ENCODE measurements at regions not wholly inside any gene's neighbourhood (a gene's known extent, or its start where the extent isn't known, plus 50 kb on each side); places are given as distances from the start of the nearest gene placed in this dataset.

GRCh38 chr6:87902383-87902782 lies 145.3 kb upstream of the SPACA1 start:
- no peak for TF ChIP-seq CTCF (IDR thresholded peaks at IDR 0.05; ENCODE audit: low read depth, low read length)
- no peak overlapping the region for H3K4me3 ChIP-seq (ENCODE audit: low read depth, low read length)

GRCh38 chr6:87901613-87902012 lies 146.0 kb upstream of the SPACA1 start:
- H3K4me3 ChIP-seq (ENCODE audit: low read depth, low read length): no peak overlapping the region
- TF ChIP-seq CTCF (IDR thresholded peaks at IDR 0.05; ENCODE audit: low read depth, low read length): no peak

GRCh38 chr6:87900160-87900698 lies 147.4 kb upstream of the SPACA1 start:
- no peak overlapping the region for H3K4me3 ChIP-seq (ENCODE audit: low read depth, low read length)
- no peak for TF ChIP-seq CTCF (IDR thresholded peaks at IDR 0.05; ENCODE audit: low read depth, low read length)

GRCh38 chr6:87899499-87900147 lies 148.0 kb upstream of the SPACA1 start:
- no peak overlapping the region for H3K4me3 ChIP-seq (ENCODE audit: low read depth, low read length)
- no peak for TF ChIP-seq CTCF (IDR thresholded peaks at IDR 0.05; ENCODE audit: low read depth, low read length)

GRCh38 chr6:87897663-87898062 lies 150.0 kb upstream of the SPACA1 start:
- H3K4me3 ChIP-seq (ENCODE audit: low read depth, low read length): no peak overlapping the region
- TF ChIP-seq CTCF (IDR thresholded peaks at IDR 0.05; ENCODE audit: low read depth, low read length): no peak

GRCh38 chr6:87897013-87897412 lies 150.6 kb upstream of the SPACA1 start:
- no peak for TF ChIP-seq CTCF (IDR thresholded peaks at IDR 0.05; ENCODE audit: low read depth, low read length)
- H3K4me3 ChIP-seq (ENCODE audit: low read depth, low read length): no peak overlapping the region

GRCh38 chr6:87887266-87887665 lies 160.4 kb upstream of the SPACA1 start:
- TF ChIP-seq CTCF (IDR thresholded peaks at IDR 0.05; ENCODE audit: low read depth, low read length): no peak
- H3K4me3 ChIP-seq (ENCODE audit: low read depth, low read length): no peak overlapping the region

All from WI38 (cell line).